Activated CD4-positive, alpha-beta T cell treated with anti-CD3 and anti-CD28 coated beads, Interleukin-2, amount 10 ng/mL, durations not matched to agents 7 days and 5 days (primary cell): ENCODE measurements at regions not wholly inside any gene's neighbourhood (a gene's known extent, or its start where the extent isn't known, plus 50 kb on each side); places are given as distances from the start of the nearest gene placed in this dataset.

Experiments
- CTCF ChIA-PET: fragments of 350-600 bp; sonication (Branson Sonifier 250); formaldehyde crosslinking; loops from one replicate; lab custom pipeline; 2021; ENCODE audit warnings: antibody characterized with exemption; lab: Charles Lee
- POLR2A ChIA-PET: fragments of 350-600 bp; sonication (Branson Sonifier 250); formaldehyde crosslinking; loops from one replicate; lab custom pipeline; 2021; ENCODE audit warnings: antibody characterized with exemption; lab: Charles Lee
- DNase-seq: peaks from one replicate; pipeline ENCODE4 v3.0.0-alpha.2; 2020
- H3K27ac Mint-ChIP-seq: one replicate; pipeline ENCODE4 v1.8.0; 2021; ENCODE audit warnings: mild to moderate bottlenecking, moderate library complexity, mixed read lengths
- H3K27me3 Mint-ChIP-seq: one replicate; pipeline ENCODE4 v1.8.0; 2021; ENCODE audit warnings: mixed read lengths
- H3K36me3 Mint-ChIP-seq: one replicate; pipeline ENCODE4 v1.8.0; 2021; ENCODE audit warnings: low read depth, mixed read lengths
- H3K4me1 Mint-ChIP-seq: one replicate; pipeline ENCODE4 v1.8.0; 2021; ENCODE audit warnings: mixed read lengths
- H3K4me3 Mint-ChIP-seq: one replicate; pipeline ENCODE4 v1.8.0; 2021; ENCODE audit warnings: mild to moderate bottlenecking, moderate library complexity, mixed read lengths
- H3K9me3 Mint-ChIP-seq: one replicate; pipeline ENCODE4 v1.8.0; 2021; ENCODE audit warnings: mixed read lengths

DNA sequence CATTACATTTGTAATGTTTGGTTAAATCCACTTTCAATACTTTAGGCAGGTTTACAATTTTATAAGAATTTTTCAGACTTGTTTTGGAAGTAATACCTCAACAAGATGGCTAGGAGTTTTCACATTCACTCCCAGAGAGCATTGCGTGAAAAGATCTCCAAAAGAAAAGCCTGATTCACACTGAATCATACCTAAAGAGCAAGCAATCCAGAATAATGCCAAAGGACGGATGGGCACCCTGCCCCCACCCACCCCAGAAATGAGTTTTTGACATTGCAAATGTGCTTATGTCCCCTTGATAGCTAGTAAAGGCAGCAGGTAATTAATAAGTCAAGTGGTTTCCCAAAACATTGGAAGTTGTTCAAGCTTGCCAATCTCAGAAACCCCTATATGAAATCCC is 557.7 kb upstream of the TENM3 start:
- H3K27me3 Mint-ChIP-seq: no peaks in the 10 kb centered on the region
- no peak overlapping the region for H3K4me3 Mint-ChIP-seq
- no peak for DNase-seq
- no peaks in the 10 kb centered on the region for H3K4me1 Mint-ChIP-seq
- POLR2A ChIA-PET: no interaction called here
- CTCF ChIA-PET: no interaction called here
- no peak overlapping the region for H3K27ac Mint-ChIP-seq
- H3K36me3 Mint-ChIP-seq: no peaks in the 10 kb centered on the region
- peaks cover 3% of the 10 kb centered on the region for H3K9me3 Mint-ChIP-seq

DNA sequence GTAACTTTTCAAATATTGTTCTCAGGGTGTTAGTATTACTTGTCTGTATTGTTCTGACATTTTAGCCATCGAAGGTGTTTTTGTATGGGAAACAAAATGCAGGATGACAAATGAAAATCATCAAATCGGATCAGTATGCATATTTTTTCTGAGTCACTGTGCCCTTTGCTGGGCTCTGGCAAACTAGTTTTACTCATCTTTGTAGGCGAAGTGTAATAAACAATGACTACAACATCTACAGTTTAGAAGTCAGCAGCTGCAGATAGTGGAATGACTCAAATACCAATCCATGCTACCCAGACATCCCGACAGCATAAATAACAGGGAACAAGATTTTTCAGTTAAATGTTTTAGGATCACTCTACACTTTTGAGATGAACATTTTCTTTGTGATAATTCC is 557.3 kb upstream of the TENM3 start:
- H3K4me1 Mint-ChIP-seq: no peaks in the 10 kb centered on the region
- no peaks in the 10 kb centered on the region for H3K36me3 Mint-ChIP-seq
- H3K9me3 Mint-ChIP-seq: peaks cover 3% of the 10 kb centered on the region
- no peak for DNase-seq
- ChIA-PET CTCF (no interaction called here), POLR2A (no interaction called here)
- H3K27ac Mint-ChIP-seq: no peak overlapping the region
- H3K4me3 Mint-ChIP-seq: no peak overlapping the region
- no peaks in the 10 kb centered on the region for H3K27me3 Mint-ChIP-seq

DNA sequence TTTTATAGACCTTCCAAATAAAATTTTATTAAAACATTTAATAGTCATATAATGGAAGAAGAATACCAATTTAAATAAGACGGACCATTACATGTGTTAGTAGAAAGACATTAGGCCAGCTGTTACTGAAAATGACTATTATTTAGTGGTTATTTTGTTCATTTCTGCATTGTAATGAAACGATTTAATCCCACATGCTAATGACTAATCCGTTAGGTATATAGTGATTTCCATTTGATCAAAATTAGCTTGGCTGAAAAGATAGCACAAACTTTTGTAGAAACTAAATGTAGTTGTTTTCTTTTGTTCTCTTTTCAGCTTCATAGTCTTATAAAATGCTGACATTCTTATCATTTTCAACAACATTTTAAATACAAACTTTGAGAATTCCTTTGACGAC is 556.1 kb upstream of the TENM3 start:
- ChIA-PET POLR2A (no interaction called here), CTCF (no interaction called here)
- H3K4me1 Mint-ChIP-seq: no peaks in the 10 kb centered on the region
- no peaks in the 10 kb centered on the region for H3K36me3 Mint-ChIP-seq
- H3K9me3 Mint-ChIP-seq: peaks cover 3% of the 10 kb centered on the region
- no peaks in the 10 kb centered on the region for H3K27me3 Mint-ChIP-seq
- no peak for DNase-seq
- no peak overlapping the region for H3K27ac Mint-ChIP-seq
- no peak overlapping the region for H3K4me3 Mint-ChIP-seq

DNA sequence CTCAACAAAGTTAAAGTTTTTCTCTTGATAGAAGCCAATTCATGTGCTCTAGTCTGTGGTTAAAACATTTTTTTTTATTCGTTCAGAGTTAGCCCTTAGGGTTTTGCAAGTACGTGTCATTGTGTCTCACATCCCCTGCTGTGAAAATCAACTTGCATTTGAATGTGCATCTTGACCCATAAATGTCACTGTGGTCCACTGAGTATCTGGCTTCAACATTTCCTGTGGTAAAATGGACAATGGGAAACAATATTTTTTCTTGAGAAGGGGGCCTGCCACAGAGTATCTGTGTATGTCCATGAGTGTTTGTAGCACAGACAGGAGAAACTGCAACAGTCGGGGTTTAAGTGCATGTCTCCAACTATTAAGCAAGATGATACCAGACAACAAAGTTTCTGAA is 554.8 kb upstream of the TENM3 start:
- POLR2A ChIA-PET: no interaction called here
- no peaks in the 10 kb centered on the region for H3K36me3 Mint-ChIP-seq
- no peak overlapping the region for H3K27ac Mint-ChIP-seq
- H3K9me3 Mint-ChIP-seq: peaks cover 3% of the 10 kb centered on the region
- CTCF ChIA-PET: no interaction called here
- DNase-seq: no peak
- H3K27me3 Mint-ChIP-seq: no peaks in the 10 kb centered on the region
- no peaks in the 10 kb centered on the region for H3K4me1 Mint-ChIP-seq
- H3K4me3 Mint-ChIP-seq: no peak overlapping the region

DNA sequence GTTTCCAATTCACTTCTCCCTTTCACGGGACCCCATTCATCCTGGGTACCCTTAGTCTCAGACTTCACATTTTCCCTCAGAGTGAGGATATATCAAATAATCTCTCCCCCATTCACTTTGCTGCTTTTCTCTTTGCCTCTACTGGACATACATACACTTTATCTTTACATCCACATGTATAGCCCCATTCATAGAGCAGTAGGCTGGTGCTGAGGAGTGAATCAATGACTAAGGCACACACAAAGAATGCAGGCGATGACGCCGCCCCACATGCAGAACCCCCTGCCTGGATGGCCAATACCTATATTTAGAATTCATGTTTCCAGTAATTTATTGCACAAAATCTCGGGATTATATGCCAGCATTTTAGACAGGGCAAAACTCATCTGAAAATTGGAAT is 554.3 kb upstream of the TENM3 start:
- Mint-ChIP-seq H3K36me3 (no peaks in the 10 kb centered on the region), H3K9me3 (peaks cover 3% of the 10 kb centered on the region), H3K27me3 (no peaks in the 10 kb centered on the region), H3K27ac (no peak overlapping the region), H3K4me1 (no peaks in the 10 kb centered on the region), H3K4me3 (no peak overlapping the region)
- ChIA-PET POLR2A (no interaction called here), CTCF (no interaction called here)
- DNase-seq: no peak

DNA sequence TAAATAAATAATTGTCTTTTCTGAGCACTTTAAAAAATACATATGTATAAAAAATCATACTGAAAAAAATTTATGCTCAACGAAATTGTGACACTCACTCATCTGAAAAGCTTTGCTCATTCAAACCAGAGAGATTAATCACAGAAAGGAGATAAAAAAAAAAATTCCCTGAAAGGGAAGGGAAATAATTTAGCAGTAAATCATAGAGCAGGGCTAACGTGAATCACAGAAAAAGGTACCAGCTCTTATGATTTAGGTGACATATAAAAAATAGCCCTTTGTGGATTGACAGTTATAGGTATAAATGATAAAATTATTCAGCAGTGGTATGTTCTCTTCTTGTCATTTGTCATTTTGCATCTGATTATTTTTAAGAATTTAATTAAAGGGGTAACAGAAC is 552.7 kb upstream of the TENM3 start:
- no peak for DNase-seq
- H3K27me3 Mint-ChIP-seq: no peaks in the 10 kb centered on the region

DNA sequence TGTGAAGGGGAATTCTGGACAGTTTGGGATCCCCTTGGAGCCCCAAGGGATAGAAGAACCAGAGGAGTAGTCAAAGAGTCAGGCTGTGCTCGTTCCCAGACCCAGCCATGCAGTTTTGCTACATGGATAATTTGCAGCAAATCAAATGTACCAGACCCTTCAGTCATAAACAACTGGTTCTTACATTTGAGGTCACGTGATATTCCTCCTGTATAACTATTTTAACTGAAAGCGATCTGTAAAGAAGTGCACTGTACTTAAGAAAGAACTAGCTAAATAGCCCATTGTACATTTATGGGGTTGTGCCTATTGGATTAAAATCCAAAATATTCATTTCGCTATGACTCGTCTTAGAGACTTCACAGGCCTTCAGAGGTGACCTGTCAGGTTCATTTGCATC is 550.2 kb upstream of the TENM3 start:
- Mint-ChIP-seq H3K27ac (no peak overlapping the region), H3K4me3 (no peak overlapping the region), H3K36me3 (no peaks in the 10 kb centered on the region), H3K9me3 (no peaks in the 10 kb centered on the region), H3K27me3 (no peaks in the 10 kb centered on the region), H3K4me1 (no peaks in the 10 kb centered on the region)
- ChIA-PET POLR2A (no interaction called here), CTCF (no interaction called here)
- no peak for DNase-seq

More for the DNA sequence above, 552.7 kb upstream of the TENM3 start:
- no peak overlapping the region for H3K27ac Mint-ChIP-seq
- no peaks in the 10 kb centered on the region for H3K4me1 Mint-ChIP-seq
- CTCF ChIA-PET: no interaction called here
- no peaks in the 10 kb centered on the region for H3K36me3 Mint-ChIP-seq
- no peak overlapping the region for H3K4me3 Mint-ChIP-seq
- POLR2A ChIA-PET: no interaction called here
- H3K9me3 Mint-ChIP-seq: no peaks in the 10 kb centered on the region

DNA sequence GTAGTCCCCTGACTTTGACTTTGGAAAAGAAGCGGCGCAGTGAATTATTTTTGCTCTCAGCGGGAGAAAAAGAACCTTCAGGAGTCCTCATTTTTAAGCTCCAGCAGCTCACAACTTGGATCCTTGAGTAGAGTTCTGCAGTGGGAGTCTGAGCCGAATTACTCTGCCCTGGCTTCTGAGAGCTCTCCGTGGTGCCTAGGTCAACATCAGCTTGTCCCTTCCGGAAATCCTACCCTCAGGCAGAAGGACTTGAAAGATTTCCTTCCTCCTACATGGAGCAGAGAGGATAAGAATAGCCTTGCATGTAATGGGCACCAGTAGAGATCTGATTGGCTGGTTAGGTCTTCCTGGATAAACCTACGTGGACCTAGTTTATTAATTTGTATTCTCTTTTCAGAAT is 549.7 kb upstream of the TENM3 start:
- DNase-seq: no peak
- POLR2A ChIA-PET: no interaction called here
- no peaks in the 10 kb centered on the region for H3K36me3 Mint-ChIP-seq
- no peak overlapping the region for H3K27ac Mint-ChIP-seq
- CTCF ChIA-PET: no interaction called here
- no peaks in the 10 kb centered on the region for H3K4me1 Mint-ChIP-seq
- H3K27me3 Mint-ChIP-seq: no peaks in the 10 kb centered on the region
- no peaks in the 10 kb centered on the region for H3K9me3 Mint-ChIP-seq
- no peak overlapping the region for H3K4me3 Mint-ChIP-seq

DNA sequence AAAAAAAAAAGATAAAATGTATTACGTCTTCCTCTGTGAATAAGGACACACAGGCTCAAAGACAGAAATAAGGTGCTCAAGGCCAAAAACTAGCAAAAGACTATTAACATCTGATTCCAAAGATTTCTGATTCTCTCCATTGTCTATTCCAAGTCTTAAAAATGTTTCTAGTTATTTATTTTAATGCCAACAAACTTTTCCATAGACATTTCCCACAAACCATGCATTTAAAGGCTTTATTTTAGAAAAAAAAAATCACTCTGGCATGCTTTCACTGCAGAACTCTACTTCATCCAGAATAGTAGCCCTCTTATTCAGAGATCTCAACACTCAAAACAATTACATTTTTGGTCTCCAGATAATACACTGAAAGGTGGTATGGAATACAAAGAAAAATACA is 545.0 kb upstream of the TENM3 start:
- H3K36me3 Mint-ChIP-seq: no peaks in the 10 kb centered on the region
- ChIA-PET POLR2A (no interaction called here), CTCF (no interaction called here)
- H3K4me3 Mint-ChIP-seq: no peak overlapping the region
- no peak for DNase-seq
- no peaks in the 10 kb centered on the region for H3K27me3 Mint-ChIP-seq
- no peak overlapping the region for H3K27ac Mint-ChIP-seq
- no peaks in the 10 kb centered on the region for H3K4me1 Mint-ChIP-seq
- H3K9me3 Mint-ChIP-seq: no peaks in the 10 kb centered on the region

DNA sequence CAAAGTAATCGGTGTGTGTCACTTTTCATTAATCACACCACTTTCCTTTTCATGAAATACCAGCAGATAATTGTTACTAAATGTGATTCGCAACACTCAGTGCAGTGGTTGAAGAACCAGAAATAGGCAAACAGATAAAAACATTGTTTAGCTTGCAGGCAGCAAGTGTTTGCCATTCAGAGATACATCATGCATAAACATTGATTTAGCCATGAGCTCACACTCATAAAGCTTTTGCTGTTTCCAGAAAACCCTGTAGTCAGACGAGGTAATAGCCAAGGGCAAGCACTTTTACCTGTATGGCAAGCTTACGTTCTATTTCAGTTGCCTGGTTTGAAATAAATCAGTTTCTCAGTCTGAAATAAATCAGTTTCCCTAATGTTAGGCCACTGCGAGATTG is 542.0 kb upstream of the TENM3 start:
- no peaks in the 10 kb centered on the region for H3K4me1 Mint-ChIP-seq
- no peak overlapping the region for H3K4me3 Mint-ChIP-seq
- H3K27me3 Mint-ChIP-seq: no peaks in the 10 kb centered on the region
- H3K27ac Mint-ChIP-seq: no peak overlapping the region
- ChIA-PET CTCF (no interaction called here), POLR2A (no interaction called here)
- peaks cover 3% of the 10 kb centered on the region for H3K9me3 Mint-ChIP-seq
- no peak for DNase-seq
- H3K36me3 Mint-ChIP-seq: no peaks in the 10 kb centered on the region

DNA sequence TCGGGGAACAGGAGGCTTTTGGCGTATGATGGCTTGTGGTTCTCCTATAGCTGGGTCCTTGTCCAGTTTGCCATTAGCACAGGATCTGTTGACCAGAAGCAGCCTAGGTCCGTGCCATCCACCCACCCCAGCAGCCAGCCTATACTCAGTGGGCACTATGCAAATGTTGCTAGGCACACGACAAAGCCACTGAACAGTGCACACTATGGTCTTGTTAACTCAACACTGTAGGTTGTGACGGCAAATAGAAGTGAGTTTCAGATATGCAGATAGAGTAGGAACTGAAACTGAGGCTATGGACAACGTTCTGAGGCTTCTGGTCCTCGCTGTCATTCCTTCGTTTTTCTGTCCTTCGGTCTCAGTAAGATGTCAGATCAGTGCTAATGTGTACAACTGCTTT is 541.3 kb upstream of the TENM3 start:
- Mint-ChIP-seq H3K36me3 (no peaks in the 10 kb centered on the region), H3K4me3 (no peak overlapping the region), H3K27ac (no peak overlapping the region), H3K27me3 (no peaks in the 10 kb centered on the region), H3K9me3 (peaks cover 3% of the 10 kb centered on the region), H3K4me1 (no peaks in the 10 kb centered on the region)
- CTCF ChIA-PET: no interaction called here
- POLR2A ChIA-PET: no interaction called here
- no peak for DNase-seq

DNA sequence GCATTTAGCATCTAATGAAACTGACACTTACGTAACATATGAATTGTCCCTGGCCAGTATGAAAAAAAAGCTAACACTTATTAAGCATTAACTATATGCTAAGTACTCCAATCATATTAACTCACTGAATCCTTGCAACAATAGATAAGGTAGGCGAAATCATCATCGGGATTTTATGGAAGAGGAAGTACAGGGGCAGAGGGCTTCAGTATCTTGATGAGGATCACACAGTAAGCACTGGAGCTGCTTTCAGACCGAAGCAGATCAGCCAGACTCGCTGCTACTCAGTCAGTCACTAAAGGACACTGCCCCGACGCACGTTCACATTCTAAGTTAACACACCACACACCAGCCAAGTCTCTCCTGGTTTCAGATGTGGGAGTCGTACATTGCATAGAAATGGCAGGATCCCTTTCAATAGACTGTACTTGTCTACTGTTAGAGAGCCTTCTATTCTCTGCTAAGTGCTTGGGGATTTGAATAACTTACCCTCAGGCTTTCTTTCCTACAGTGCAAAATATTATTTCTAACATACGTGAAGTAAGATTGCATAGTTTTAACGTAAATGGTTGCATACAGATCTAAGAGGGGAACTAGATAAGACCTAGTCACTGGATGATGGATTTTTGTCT is 540.2 kb upstream of the TENM3 start:
- CTCF ChIA-PET: no interaction called here
- POLR2A ChIA-PET: no interaction called here
- Mint-ChIP-seq H3K27ac (no peak overlapping the region), H3K9me3 (peaks cover 3% of the 10 kb centered on the region), H3K4me3 (no peak overlapping the region), H3K27me3 (no peaks in the 10 kb centered on the region), H3K4me1 (no peaks in the 10 kb centered on the region), H3K36me3 (no peaks in the 10 kb centered on the region)
- no peak for DNase-seq

DNA sequence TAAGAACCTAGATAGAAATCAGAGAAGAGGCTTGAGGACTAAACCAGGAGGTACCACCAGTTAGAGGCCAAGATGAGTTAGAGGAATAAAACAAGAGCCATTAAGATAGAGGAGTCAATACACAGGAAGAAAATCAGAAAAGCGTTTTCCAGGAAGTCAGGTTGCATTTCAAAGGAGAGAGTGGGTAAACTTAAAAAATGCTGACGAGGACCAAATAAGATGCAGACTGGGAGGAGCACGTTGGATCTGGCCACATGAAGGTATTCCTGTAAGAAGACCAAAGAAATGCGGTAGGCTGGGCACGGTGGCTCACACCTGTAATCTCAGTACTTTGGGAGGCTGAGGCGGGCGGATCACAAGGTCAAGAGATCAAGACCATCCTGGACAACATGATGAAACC is 533.1 kb upstream of the TENM3 start:
- ChIA-PET CTCF (no interaction called here), POLR2A (no interaction called here)
- Mint-ChIP-seq H3K27ac (no peak overlapping the region), H3K27me3 (no peaks in the 10 kb centered on the region), H3K36me3 (no peaks in the 10 kb centered on the region), H3K4me1 (no peaks in the 10 kb centered on the region), H3K4me3 (no peak overlapping the region), H3K9me3 (peaks cover 10% of the 10 kb centered on the region)
- no peak for DNase-seq

DNA sequence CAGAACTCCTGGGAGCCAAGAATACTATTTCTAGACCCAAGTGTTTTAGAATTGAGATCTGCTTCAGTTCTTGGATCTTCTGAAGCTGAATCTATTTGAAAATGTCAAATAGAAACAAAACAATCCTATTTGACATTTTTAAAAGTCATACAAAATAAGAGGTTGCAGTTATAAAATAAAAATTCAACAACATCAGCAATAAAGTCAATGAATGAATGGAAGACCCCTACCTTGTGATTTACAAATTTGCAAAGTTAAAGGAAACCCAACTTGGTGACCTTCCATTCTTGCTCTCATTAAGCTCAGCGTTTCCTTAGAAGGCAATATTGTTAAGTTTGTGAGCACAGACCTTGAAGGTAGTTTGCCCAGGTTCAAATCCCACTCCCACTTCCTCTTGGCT is 531.8 kb upstream of the TENM3 start:
- Mint-ChIP-seq H3K4me1 (no peaks in the 10 kb centered on the region), H3K9me3 (peaks cover 10% of the 10 kb centered on the region), H3K27ac (no peak overlapping the region), H3K27me3 (no peaks in the 10 kb centered on the region), H3K36me3 (no peaks in the 10 kb centered on the region), H3K4me3 (no peak overlapping the region)
- CTCF ChIA-PET: no interaction called here
- DNase-seq: no peak
- POLR2A ChIA-PET: no interaction called here
